HG02642 (cell line): ENCODE measurements at regions not wholly inside any gene's neighbourhood (a gene's known extent, or its start where the extent isn't known, plus 50 kb on each side); places are given as distances from the start of the nearest gene placed in this dataset.

ENCODE experiments used
- ATAC-seq: cut with Tn5 transposase; IDR thresholded peaks from one replicate; pipeline ENCODE4 v1.9.1; 2021; ENCODE audit warnings: mild to moderate bottlenecking; ENCODE audit not compliant: unreplicated experiment, poor library complexity

GRCh38 chr9:23496489-23497136 is 329.4 kb downstream of the ELAVL2 start:
- ATAC-seq: no peak

GRCh38 chr9:23497137-23497504 is 328.9 kb downstream of the ELAVL2 start:
- ATAC-seq: no peak

- no peak for ATAC-seq
Measured at GRCh38 chr9:23502004-23502403, 324.0 kb downstream of the ELAVL2 start.

- ATAC-seq: no peak
Measured at GRCh38 chr9:23522952-23523351, 303.1 kb downstream of the ELAVL2 start.

- no peak for ATAC-seq
Measured at GRCh38 chr9:23524607-23525155, 301.4 kb downstream of the ELAVL2 start.

- ATAC-seq: no peak
Measured at GRCh38 chr9:23526806-23527205, 299.2 kb downstream of the ELAVL2 start.

- ATAC-seq: no peak
Measured at GRCh38 chr9:23532282-23532681, 293.8 kb downstream of the ELAVL2 start.

- ATAC-seq: no peak
Measured at GRCh38 chr9:23537192-23538066, 288.6 kb downstream of the ELAVL2 start.

GRCh38 chr9:23538067-23538402 is 288.0 kb downstream of the ELAVL2 start:
- no peak for ATAC-seq

GRCh38 chr9:23538461-23539003 is 287.5 kb downstream of the ELAVL2 start:
- no peak for ATAC-seq

- no peak for ATAC-seq
Measured at GRCh38 chr9:23539311-23539710, 286.7 kb downstream of the ELAVL2 start.

GRCh38 chr9:23541976-23542375 is 284.1 kb downstream of the ELAVL2 start:
- ATAC-seq: no peak

- ATAC-seq: no peak
Measured at GRCh38 chr9:23542438-23542837, 283.6 kb downstream of the ELAVL2 start.

- ATAC-seq: no peak
Measured at GRCh38 chr9:23542927-23543326, 283.1 kb downstream of the ELAVL2 start.

GRCh38 chr9:23543419-23543818 is 282.6 kb downstream of the ELAVL2 start:
- ATAC-seq: no peak

- no peak for ATAC-seq
Measured at GRCh38 chr9:23545728-23546127, 280.3 kb downstream of the ELAVL2 start.

- no peak for ATAC-seq
Measured at GRCh38 chr9:23551311-23551721, 274.7 kb downstream of the ELAVL2 start.

- no peak for ATAC-seq
Measured at GRCh38 chr9:23551929-23552707, 273.9 kb downstream of the ELAVL2 start.

GRCh38 chr9:23552876-23553601 is 273.0 kb downstream of the ELAVL2 start:
- ATAC-seq: no peak

GRCh38 chr9:23554686-23555085 is 271.4 kb downstream of the ELAVL2 start:
- no peak for ATAC-seq
